Left lung (tissue), 4 donors: ENCODE measurements at regions not wholly inside any gene's neighbourhood (a gene's known extent, or its start where the extent isn't known, plus 50 kb on each side); places are given as distances from the start of the nearest gene placed in this dataset.

Experiments
- ATAC-seq: fragments of 200-7000 bp; cut with Tn5 transposase; one replicate; pipeline ENCODE4 v1.9.1; 2020; ENCODE audit warnings: moderate library complexity
- DNase-seq, 4 donors: peaks; one replicate each; pipeline ENCODE4 v3.0.0-alpha.2; 2013 to 2020
- H3K27ac ChIP-seq, 2 donors: fragments of 200-600 bp; sonication (generic) in 1 of 2; one replicate each; pipeline versions ENCODE4 v1.5.0 to v1.8.0; 2020 to 2021
- H3K27me3 ChIP-seq, 2 donors: fragments of 200-600 bp; sonication (generic) in 1 of 2; one replicate each; pipeline versions ENCODE4 v1.5.0 to v1.8.0; 2020 to 2021
- H3K36me3 ChIP-seq, 2 donors: fragments of 200-600 bp; sonication (generic) in 1 of 2; one replicate each; pipeline versions ENCODE4 v1.5.0 to v1.8.0; 2020 to 2021
- H3K4me1 ChIP-seq, 2 donors: fragments of 200-600 bp; one replicate each; pipeline ENCODE4 v1.8.0; 2021
- H3K4me3 ChIP-seq, 2 donors: fragments of 200-600 bp; sonication (generic) in 1 of 2; one replicate each; pipeline versions ENCODE4 v1.5.0 to v1.8.0; 2020 to 2021; ENCODE audit warnings: mild to moderate bottlenecking in 1 of 2
- H3K9me3 ChIP-seq, 2 donors: fragments of 200-600 bp; sonication (generic) in 1 of 2; one replicate each; pipeline versions ENCODE4 v1.5.0 to v1.8.0; 2020 to 2021
- CTCF ChIP-seq, 2 donors: fragments of 200-600 bp; sonication (generic) in 1 of 2; IDR thresholded peaks; one replicate each; pipeline versions ENCODE4 v1.5.0 to v1.8.0; 2021; ENCODE audit warnings: antibody characterized with exemption in 2 of 2
- intact Hi-C, 2 donors: fragments of 100-400 bp; cut with DNase I; formaldehyde crosslinking; loops; one replicate each; pipeline versions ENCODE4 v1.11.2 to v1.14.2; 2022
- donor health status: DM: no; HTN: yes; CAD: no.
- donor health status: DM: no; HTN: no; CAD: no.

GRCh38 chr2:122734766-122735424, 979.4 kb downstream of the TSN start:
- intact Hi-C loops = no loop called here
- no peak overlapping the region for H3K27ac ChIP-seq
- H3K4me1 ChIP-seq = no peaks in the 10 kb centered on the region
- no peak for TF ChIP-seq CTCF (IDR thresholded peaks at IDR 0.05)
- DNase-seq (no peak), ATAC-seq (no peak)
- H3K4me3 ChIP-seq = no peak overlapping the region
- H3K36me3 ChIP-seq = no peaks in the 10 kb centered on the region
- no peaks in the 10 kb centered on the region for H3K9me3 ChIP-seq
- H3K27me3 ChIP-seq = no peaks in the 10 kb centered on the region

GRCh38 chr2:122736279-122736678, 980.8 kb downstream of the TSN start:
- peak in 3 of 4 donors; percentile 16 to 67 (median 39) for DNase-seq
- no peaks in the 10 kb centered on the region for H3K4me1 ChIP-seq
- no peaks in the 10 kb centered on the region for H3K27me3 ChIP-seq
- intact Hi-C loops = no loop called here
- no peak for TF ChIP-seq CTCF (IDR thresholded peaks at IDR 0.05)
- ATAC-seq = peak; percentile 66
- H3K36me3 ChIP-seq = no peaks in the 10 kb centered on the region
- no peaks in the 10 kb centered on the region for H3K9me3 ChIP-seq
- no peak overlapping the region for H3K4me3 ChIP-seq
- no peak overlapping the region for H3K27ac ChIP-seq

GRCh38 chr2:122737429-122738077, 982.1 kb downstream of the TSN start:
- H3K4me3 ChIP-seq = no peak overlapping the region
- no peaks in the 10 kb centered on the region for H3K36me3 ChIP-seq
- H3K4me1 ChIP-seq = no peaks in the 10 kb centered on the region
- ATAC-seq (no peak), DNase-seq (no peak)
- no peak for TF ChIP-seq CTCF (IDR thresholded peaks at IDR 0.05)
- H3K27ac ChIP-seq = no peak overlapping the region
- intact Hi-C loops = no loop called here
- no peaks in the 10 kb centered on the region for H3K27me3 ChIP-seq
- H3K9me3 ChIP-seq = no peaks in the 10 kb centered on the region

- Histone ChIP-seq H3K27ac (no peak overlapping the region), H3K36me3 (no peaks in the 10 kb centered on the region), H3K4me1 (no peaks in the 10 kb centered on the region), H3K9me3 (no peaks in the 10 kb centered on the region), H3K4me3 (no peak overlapping the region), H3K27me3 (no peaks in the 10 kb centered on the region)
- TF ChIP-seq CTCF (IDR thresholded peaks at IDR 0.05) = no peak
- DNase-seq = no peak
- intact Hi-C loops = no loop called here
- no peak for ATAC-seq
These were observed 984.5 kb downstream of the TSN start for GRCh38 chr2:122739732-122740593.

GRCh38 chr2:122740594-122740948, 985.1 kb downstream of the TSN start:
- no peak for TF ChIP-seq CTCF (IDR thresholded peaks at IDR 0.05)
- Histone ChIP-seq H3K27ac (no peak overlapping the region), H3K27me3 (no peaks in the 10 kb centered on the region), H3K4me3 (no peak overlapping the region), H3K4me1 (no peaks in the 10 kb centered on the region), H3K9me3 (no peaks in the 10 kb centered on the region), H3K36me3 (no peaks in the 10 kb centered on the region)
- intact Hi-C loops = no loop called here
- no peak for ATAC-seq
- DNase-seq = no peak
